GM06990 (cell line): ENCODE measurements at regions not wholly inside any gene's neighbourhood (a gene's known extent, or its start where the extent isn't known, plus 50 kb on each side); places are given as distances from the start of the nearest gene placed in this dataset.

ENCODE experiments used
- DNase-seq: peaks from one replicate; pipeline ENCODE4 v3.0.0-alpha.2; 2011; ENCODE audit not compliant: insufficient read length; ENCODE audit errors: extremely low read depth
- H3K27me3 ChIP-seq: replicated peaks from 2 replicates; pipeline ENCODE4 v1.6.0; 2011; ENCODE audit warnings: low read length; ENCODE audit not compliant: control insufficient read depth, insufficient read depth
- H3K36me3 ChIP-seq: 2 replicates; pipeline ENCODE4 v1.5.1; 2011; ENCODE audit warnings: low read length; ENCODE audit not compliant: control insufficient read depth, insufficient read depth
- H3K4me3 ChIP-seq: replicated peaks from 2 replicates; pipeline ENCODE4 v1.5.1; 2011; ENCODE audit warnings: low read depth, mild to moderate bottlenecking, control low read depth, low read length
- CTCF ChIP-seq: IDR thresholded peaks from 2 replicates; pipeline ENCODE4 v1.5.1; 2011; ENCODE audit warnings: low read length, control low read depth, mild to moderate bottlenecking, inconsistent platforms; ENCODE audit not compliant: insufficient read depth, poor library complexity, severe bottlenecking

GRCh38 chr5:145243016-145243415 lies 592.1 kb downstream of the PRELID2 start:
- no peak for TF ChIP-seq CTCF
- no peak for DNase-seq
- no peaks in the 10 kb centered on the region for H3K36me3 ChIP-seq
- H3K27me3 ChIP-seq: no peaks in the 10 kb centered on the region
- H3K4me3 ChIP-seq: no peak overlapping the region

- Histone ChIP-seq H3K4me3 (no peak overlapping the region), H3K27me3 (no peaks in the 10 kb centered on the region), H3K36me3 (no peaks in the 10 kb centered on the region)
- TF ChIP-seq CTCF: no peak
- DNase-seq: no peak
Measured at GRCh38 chr5:145242551-145242950, 592.6 kb downstream of the PRELID2 start.

- no peak overlapping the region for H3K4me3 ChIP-seq
- no peak for DNase-seq
Measured at GRCh38 chr5:145237843-145238242, 597.3 kb downstream of the PRELID2 start.

GRCh38 chr5:145236983-145237382 lies 598.2 kb downstream of the PRELID2 start:
- Histone ChIP-seq H3K36me3 (no peaks in the 10 kb centered on the region), H3K4me3 (no peak overlapping the region), H3K27me3 (no peaks in the 10 kb centered on the region)
- no peak for DNase-seq
- TF ChIP-seq CTCF: no peak

More at GRCh38 chr5:145237843-145238242, 597.3 kb downstream of the PRELID2 start:
- no peaks in the 10 kb centered on the region for H3K36me3 ChIP-seq
- no peaks in the 10 kb centered on the region for H3K27me3 ChIP-seq
- TF ChIP-seq CTCF: peak; percentile 69

- H3K36me3 ChIP-seq: no peaks in the 10 kb centered on the region
- H3K27me3 ChIP-seq: no peaks in the 10 kb centered on the region
- no peak for DNase-seq
- no peak overlapping the region for H3K4me3 ChIP-seq
- no peak for TF ChIP-seq CTCF
Measured at GRCh38 chr5:145236127-145236526, 599.0 kb downstream of the PRELID2 start.

GRCh38 chr5:145233461-145233860 lies 601.7 kb downstream of the PRELID2 start:
- DNase-seq: no peak

More at GRCh38 chr5:145233461-145233860, 601.7 kb downstream of the PRELID2 start:
- no peak for TF ChIP-seq CTCF
- Histone ChIP-seq H3K27me3 (no peaks in the 10 kb centered on the region), H3K4me3 (no peak overlapping the region), H3K36me3 (no peaks in the 10 kb centered on the region)
